C4-2B (cell line): ENCODE measurements at regions not wholly inside any gene's neighbourhood (a gene's known extent, or its start where the extent isn't known, plus 50 kb on each side); places are given as distances from the start of the nearest gene placed in this dataset.

Experiments used
- H3K27ac ChIP-seq: fragments of 450-650 bp; 2 replicates; pipeline ENCODE4 v1.5.1; 2017
- ZFX ChIP-seq: fragments of 450-650 bp; IDR thresholded peaks from 2 replicates; pipeline ENCODE4 v1.6.1; 2017
- TF ChIP-seq, protein P1 (sequence below): fragments of 450-650 bp; conservative IDR thresholded peaks from 2 replicates; pipeline ENCODE4 v1.5.1; 2017; ENCODE audit warnings: mild to moderate bottlenecking

DNA sequence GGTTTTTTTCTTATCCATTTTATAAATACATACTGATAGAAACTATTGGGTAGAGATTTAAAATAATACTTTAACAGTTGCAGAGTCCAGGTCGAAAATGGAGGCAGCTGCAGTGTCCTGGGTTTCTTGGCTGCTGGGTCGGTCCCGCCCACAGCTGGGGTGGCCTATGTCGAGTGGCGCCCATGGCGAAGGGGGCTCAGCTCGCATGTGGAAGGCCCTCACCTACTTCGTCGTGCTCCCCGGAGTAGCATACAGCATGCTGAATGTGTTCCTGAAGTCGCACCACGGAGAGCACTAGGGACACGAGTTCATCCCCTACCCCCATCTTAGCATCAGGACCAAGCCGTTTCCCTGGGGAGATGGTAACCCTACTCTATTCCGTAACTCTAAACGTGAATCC is 1304.9 kb upstream of the ADGRL2 start:
- no peak overlapping the region for H3K27ac ChIP-seq
- no peak for TF ChIP-seq ZFX
- TF ChIP-seq, protein P1, sequence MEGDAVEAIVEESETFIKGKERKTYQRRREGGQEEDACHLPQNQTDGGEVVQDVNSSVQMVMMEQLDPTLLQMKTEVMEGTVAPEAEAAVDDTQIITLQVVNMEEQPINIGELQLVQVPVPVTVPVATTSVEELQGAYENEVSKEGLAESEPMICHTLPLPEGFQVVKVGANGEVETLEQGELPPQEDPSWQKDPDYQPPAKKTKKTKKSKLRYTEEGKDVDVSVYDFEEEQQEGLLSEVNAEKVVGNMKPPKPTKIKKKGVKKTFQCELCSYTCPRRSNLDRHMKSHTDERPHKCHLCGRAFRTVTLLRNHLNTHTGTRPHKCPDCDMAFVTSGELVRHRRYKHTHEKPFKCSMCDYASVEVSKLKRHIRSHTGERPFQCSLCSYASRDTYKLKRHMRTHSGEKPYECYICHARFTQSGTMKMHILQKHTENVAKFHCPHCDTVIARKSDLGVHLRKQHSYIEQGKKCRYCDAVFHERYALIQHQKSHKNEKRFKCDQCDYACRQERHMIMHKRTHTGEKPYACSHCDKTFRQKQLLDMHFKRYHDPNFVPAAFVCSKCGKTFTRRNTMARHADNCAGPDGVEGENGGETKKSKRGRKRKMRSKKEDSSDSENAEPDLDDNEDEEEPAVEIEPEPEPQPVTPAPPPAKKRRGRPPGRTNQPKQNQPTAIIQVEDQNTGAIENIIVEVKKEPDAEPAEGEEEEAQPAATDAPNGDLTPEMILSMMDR: no peak

DNA sequence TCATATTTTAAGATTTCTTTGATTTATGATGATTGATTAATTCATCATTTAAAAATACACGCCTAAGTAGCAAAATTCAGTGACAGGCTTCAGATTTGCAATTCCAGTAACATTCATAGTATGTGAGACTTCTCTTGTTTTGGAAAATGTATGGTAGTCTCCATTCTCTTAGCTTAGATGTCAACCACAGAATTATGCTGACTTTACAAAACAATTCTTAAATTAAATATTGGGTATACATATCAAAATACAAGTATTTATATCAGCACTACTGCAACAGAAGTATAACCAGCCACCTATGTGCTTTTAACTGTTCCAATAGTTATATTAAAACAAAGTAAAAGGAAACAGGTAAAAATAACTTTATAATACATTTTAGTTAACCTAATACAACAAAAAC is 1328.6 kb upstream of the ADGRL2 start:
- no peak overlapping the region for H3K27ac ChIP-seq
- TF ChIP-seq, protein P1: no peak
- TF ChIP-seq ZFX: no peak

DNA sequence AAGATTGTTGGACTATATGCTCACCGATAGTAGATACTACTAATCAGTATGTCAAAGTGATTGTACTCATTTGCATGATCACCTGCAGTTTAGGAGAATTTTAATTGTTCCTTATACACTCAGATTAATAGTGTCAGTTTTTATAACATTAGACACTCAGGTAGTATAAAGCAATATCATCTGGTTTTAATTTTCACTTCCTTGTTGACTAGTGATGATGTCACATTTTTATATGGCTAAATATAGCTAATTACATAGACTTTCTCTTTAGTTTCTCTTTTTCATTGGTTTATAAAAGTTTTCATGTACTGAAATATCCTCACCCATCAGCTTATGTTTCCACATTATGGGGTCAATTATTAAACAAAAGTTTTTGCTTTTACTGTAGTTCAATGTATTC is 1332.4 kb upstream of the ADGRL2 start:
- no peak overlapping the region for H3K27ac ChIP-seq
- TF ChIP-seq, protein P1: no peak
- TF ChIP-seq ZFX: no peak

DNA sequence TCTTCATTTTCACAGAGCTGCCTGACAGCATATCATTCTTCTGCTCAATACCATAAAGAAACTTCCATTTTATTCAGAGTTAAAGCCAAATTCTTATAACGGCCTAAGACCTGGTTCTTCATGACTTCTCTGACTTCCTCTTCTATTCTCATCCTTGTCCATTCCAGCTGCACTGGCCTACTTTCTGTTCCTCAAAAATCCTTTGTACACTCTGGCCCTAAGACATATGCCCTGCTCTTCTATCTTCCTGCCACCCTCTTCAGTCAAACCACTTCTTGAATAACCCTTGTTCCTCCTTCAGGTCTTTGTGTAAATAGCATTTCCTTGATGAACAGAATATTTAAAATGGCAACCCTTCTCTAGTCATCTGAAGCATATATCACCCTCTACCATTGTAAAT is 1338.7 kb upstream of the ADGRL2 start:
- no peak overlapping the region for H3K27ac ChIP-seq
- TF ChIP-seq, protein P1: no peak
- TF ChIP-seq ZFX: no peak

DNA sequence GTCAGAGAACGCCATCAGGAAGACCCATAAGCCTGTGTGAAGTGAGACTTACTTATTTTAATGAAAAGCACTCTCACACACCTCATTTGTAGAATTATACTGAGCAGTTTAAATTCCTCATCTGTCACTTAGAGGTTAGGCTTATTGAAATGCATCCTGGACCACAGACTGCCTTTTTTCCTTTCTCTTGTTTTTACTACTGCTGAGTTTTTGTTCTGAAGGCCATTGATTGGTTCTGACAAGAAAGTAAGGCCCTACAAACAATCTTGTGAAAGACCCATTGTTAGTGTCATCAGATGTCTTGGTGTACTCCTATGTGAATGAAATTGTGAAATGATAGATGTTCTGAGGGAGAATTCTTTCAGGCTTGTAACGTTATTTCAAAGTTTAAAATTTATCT is 1343.3 kb upstream of the ADGRL2 start:
- TF ChIP-seq ZFX: no peak
- no peak overlapping the region for H3K27ac ChIP-seq

DNA sequence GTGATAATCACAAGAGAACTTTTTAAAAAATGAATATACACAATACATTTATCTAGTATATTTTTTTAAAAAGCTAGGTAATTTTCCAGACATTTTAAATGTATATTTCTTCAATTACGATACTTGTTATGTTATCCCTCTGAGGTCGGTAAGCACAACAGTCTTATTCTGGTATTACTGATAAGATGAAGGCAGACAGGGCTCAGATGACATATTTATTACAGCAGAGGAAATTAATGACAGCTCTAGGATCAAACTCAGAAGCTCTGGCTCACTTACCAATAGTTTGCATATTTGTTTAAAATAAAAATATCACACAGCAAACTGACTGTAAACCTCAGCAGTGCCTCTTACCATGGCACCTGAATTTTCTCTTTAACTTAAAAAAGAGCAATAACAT is 1347.0 kb upstream of the ADGRL2 start:
- TF ChIP-seq, protein P1: no peak
- TF ChIP-seq ZFX: no peak
- no peak overlapping the region for H3K27ac ChIP-seq

DNA sequence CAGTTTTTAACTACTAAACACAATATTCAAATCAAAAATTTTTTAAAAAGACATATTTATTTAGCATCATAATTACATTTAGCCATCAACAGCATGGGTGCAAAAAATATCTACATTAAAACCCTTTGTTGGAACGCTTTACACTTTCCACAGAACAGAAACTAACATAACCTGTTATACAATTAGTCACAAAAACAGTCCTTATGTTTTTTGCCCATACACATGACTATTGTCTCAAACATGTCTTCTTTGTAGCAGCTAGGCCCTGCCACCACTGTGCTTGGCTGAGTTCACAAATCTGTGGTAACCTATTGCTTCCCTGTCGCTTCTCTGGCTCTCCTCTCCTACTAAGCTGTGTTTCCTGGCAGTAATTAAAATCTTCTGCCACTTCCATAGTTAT is 1350.0 kb upstream of the ADGRL2 start:
- H3K27ac ChIP-seq: no peak overlapping the region
- TF ChIP-seq ZFX: no peak
- TF ChIP-seq, protein P1: no peak

DNA sequence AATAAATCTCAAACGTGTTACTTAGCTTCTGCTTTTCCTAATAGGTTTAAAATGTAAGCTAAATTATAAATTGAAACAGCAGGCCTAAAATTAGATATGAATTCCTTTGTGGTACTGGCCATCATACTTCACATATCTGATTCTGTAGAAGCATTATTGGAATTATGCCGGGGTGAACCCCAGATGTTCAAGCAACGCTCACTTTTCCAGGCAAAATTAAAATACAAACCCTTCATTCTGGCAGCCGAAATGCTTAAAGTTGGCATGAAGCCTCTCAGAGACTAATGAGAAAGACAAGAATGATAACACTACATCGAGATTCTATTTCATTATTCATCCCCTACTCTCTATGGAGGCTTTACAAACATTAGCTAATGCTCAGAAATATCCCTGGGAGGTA is 1352.7 kb upstream of the ADGRL2 start:
- no peak for TF ChIP-seq ZFX
- TF ChIP-seq, protein P1: no peak
- H3K27ac ChIP-seq: no peak overlapping the region
